GOT3 (cell line): ENCODE measurements at regions not wholly inside any gene's neighbourhood (a gene's known extent, or its start where the extent isn't known, plus 50 kb on each side); places are given as distances from the start of the nearest gene placed in this dataset.

Source experiments
- DNase-seq: peaks from one replicate; lab custom pipeline; 2025; ENCODE audit warnings: mixed read lengths; lab: John Stamatoyannopoulos, UW

- DNase-seq, result no peak
These were observed 194.3 kb downstream of the NR2F2 start for GRCh38 chr15:96524676-96525417.

- DNase-seq, result no peak
These were observed 204.6 kb downstream of the NR2F2 start for GRCh38 chr15:96535148-96535547.

GRCh38 chr15:96538491-96538890, 208.0 kb downstream of the NR2F2 start:
- no peak for DNase-seq

- no peak for DNase-seq
These were observed 209.8 kb downstream of the NR2F2 start for GRCh38 chr15:96540283-96540682.

GRCh38 chr15:96542130-96542770, 211.8 kb downstream of the NR2F2 start:
- DNase-seq, result no peak

- no peak for DNase-seq
These were observed 213.8 kb downstream of the NR2F2 start for GRCh38 chr15:96544162-96544756.

- DNase-seq, result no peak
These were observed 218.6 kb downstream of the NR2F2 start for GRCh38 chr15:96549136-96549535.

GRCh38 chr15:96551196-96551595, 220.7 kb downstream of the NR2F2 start:
- no peak for DNase-seq

GRCh38 chr15:96551722-96552121, 221.2 kb downstream of the NR2F2 start:
- no peak for DNase-seq

GRCh38 chr15:96553006-96553405, 222.5 kb downstream of the NR2F2 start:
- no peak for DNase-seq

GRCh38 chr15:96553451-96553850, 223.0 kb downstream of the NR2F2 start:
- no peak for DNase-seq

GRCh38 chr15:96553931-96554330, 223.4 kb downstream of the NR2F2 start:
- DNase-seq, result no peak

GRCh38 chr15:96554541-96554940, 224.0 kb downstream of the NR2F2 start:
- no peak for DNase-seq

GRCh38 chr15:96559087-96559486, 228.6 kb downstream of the NR2F2 start:
- DNase-seq, result no peak

GRCh38 chr15:96559631-96560030, 229.1 kb downstream of the NR2F2 start:
- DNase-seq, result no peak

- DNase-seq, result no peak
These were observed 229.9 kb downstream of the NR2F2 start for GRCh38 chr15:96560246-96560895.

- DNase-seq, result no peak
These were observed 231.1 kb downstream of the NR2F2 start for GRCh38 chr15:96561593-96561992.

GRCh38 chr15:96564546-96564945, 234.0 kb downstream of the NR2F2 start:
- DNase-seq, result no peak

GRCh38 chr15:96565266-96565665, 234.8 kb downstream of the NR2F2 start:
- no peak for DNase-seq

GRCh38 chr15:96574782-96575181, 244.3 kb downstream of the NR2F2 start:
- DNase-seq, result no peak

- DNase-seq, result no peak
These were observed 246.1 kb downstream of the NR2F2 start for GRCh38 chr15:96576596-96576995.

GRCh38 chr15:96578393-96578792, 247.9 kb downstream of the NR2F2 start:
- no peak for DNase-seq

GRCh38 chr15:96581371-96581770, 250.9 kb downstream of the NR2F2 start:
- DNase-seq, result no peak
